T-helper 2 cell (primary cell): ENCODE measurements at regions not wholly inside any gene's neighbourhood (a gene's known extent, or its start where the extent isn't known, plus 50 kb on each side); places are given as distances from the start of the nearest gene placed in this dataset.
"Not testable (repeated sequence)": the region's sequence is repeated elsewhere in the genome, so short reads cannot be mapped to it uniquely, and the experiment has no call there.

ENCODE experiments used
- DNase-seq, 5 experiments: peaks; one replicate each; pipeline versions ENCODE4 v3.0.0 to v3.0.0-alpha.2; 2012 to 2022

DNA sequence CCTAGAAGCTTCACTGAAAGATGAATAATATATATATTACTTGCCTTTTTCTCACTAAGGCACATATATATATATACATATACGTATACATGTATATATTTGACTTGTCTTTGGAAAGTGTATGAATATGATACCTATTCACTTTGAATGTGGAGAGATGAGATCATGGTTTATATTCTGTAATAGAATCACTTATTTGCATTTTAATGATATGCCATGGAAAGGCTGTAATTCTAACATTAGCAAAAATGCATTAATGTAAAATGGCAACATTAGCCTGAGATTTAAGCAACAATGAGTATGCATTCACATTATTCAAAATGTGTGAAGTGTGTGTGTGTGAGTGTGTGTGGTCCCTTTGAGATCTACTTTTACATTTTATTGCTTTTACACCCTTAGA lies 54.5 kb upstream of the PRKD1 start:
- DNase-seq: no peak

- DNase-seq: no peak
Measured at GRCh38 chr14:29982993-29983392, 55.3 kb upstream of the PRKD1 start.

GRCh38 chr14:29990344-29990857 lies 62.8 kb upstream of the PRKD1 start:
- not testable (repeated sequence) for DNase-seq

GRCh38 chr14:29990993-29991392 lies 63.3 kb upstream of the PRKD1 start:
- no peak for DNase-seq

DNA sequence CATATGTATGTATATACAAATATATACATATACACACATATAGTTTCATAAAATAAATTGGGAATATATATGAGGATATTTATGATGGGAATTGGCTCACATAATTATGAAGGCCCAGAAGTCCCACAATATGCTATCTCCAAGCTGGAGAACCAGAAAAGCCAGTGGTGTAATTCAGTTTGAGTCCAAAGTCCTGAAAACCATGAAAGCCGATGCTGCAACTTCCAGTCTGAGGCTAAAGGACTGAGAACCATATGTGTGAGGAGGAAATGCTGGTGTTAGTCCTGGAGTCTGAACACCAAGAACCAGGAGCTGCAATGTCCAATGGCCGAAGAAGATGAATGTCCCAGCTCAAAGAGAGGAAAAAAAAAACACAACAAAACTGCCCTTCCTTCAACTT lies 65.5 kb upstream of the PRKD1 start:
- no peak for DNase-seq

GRCh38 chr14:29999013-29999539 lies 71.4 kb upstream of the PRKD1 start:
- no peak for DNase-seq

DNA sequence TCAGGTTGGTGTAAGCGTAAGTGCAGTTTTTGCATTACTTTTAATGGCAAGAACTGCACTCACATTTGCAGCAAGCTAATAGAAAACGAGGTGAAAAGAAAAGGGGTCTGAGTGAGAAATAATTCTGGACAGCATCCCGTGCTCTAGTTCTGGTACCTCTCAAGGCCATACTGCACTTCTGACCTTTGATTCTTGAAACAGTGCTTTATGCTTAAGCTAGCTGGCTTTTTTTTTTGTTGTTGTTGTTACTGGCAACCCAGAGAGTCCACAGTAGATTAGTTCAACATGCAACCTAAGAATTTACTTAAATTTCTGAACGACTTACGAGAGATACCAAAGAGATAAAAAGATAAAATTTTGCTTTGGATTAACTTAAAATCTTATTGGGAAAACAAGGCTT lies 75.2 kb upstream of the PRKD1 start:
- DNase-seq: no peak

GRCh38 chr14:30005114-30005808 lies 77.6 kb upstream of the PRKD1 start:
- DNase-seq: no peak

DNA sequence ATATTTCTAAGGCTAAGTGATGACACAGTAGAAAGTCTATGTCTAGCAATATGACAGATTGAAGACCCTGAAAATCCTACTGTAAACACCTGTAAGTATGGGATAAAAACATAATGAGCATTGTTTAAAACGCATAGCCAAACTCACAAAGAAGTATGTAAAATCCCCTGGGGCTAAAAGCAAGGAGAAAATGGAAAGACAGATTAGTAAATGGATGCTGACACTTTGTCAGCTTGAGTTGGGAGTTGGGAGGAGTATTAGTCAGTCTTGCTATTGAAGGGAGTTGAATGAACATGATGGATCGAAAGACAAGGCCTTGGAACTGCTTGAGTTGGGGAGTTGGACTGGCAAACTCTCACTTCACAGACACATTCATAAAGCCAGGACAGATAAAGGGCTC lies 79.0 kb upstream of the PRKD1 start:
- DNase-seq: no peak

DNA sequence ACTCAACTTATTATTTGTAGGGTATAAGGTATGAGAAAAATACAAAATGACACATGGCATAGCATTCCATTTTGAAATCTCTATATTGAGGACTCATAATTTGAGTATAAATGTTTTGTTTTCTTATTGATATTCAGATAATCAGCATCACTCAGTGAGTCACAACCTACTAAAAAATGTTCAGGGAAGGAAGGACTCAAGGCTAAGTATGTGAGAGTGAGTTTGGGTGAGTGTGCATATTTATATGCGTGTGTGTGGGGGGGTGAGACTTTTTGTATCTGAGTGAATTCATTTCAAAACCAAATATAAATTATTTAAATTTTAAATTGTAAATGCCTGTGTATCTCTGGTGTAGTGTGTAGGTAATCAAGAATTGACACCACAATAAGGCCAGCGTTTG lies 87.8 kb upstream of the PRKD1 start:
- no peak for DNase-seq

DNA sequence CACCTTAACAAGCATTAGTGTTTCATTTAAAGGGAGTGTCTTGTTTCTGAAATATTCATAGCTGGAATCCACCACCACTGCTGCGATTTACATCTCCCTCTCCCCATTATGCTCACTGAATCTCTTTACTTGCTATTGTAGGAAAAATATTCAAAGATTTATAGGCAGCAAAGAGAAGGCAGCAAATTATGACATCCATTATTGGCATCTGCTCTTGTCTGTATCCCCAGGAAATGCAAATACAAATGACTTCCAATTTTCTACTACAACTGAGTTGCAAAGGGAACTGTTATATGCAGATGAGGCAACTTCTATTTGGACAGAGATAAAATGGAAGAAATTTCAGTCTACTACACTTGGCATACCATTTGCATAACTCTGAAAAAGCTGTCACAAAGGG lies 88.4 kb upstream of the PRKD1 start:
- no peak for DNase-seq

DNA sequence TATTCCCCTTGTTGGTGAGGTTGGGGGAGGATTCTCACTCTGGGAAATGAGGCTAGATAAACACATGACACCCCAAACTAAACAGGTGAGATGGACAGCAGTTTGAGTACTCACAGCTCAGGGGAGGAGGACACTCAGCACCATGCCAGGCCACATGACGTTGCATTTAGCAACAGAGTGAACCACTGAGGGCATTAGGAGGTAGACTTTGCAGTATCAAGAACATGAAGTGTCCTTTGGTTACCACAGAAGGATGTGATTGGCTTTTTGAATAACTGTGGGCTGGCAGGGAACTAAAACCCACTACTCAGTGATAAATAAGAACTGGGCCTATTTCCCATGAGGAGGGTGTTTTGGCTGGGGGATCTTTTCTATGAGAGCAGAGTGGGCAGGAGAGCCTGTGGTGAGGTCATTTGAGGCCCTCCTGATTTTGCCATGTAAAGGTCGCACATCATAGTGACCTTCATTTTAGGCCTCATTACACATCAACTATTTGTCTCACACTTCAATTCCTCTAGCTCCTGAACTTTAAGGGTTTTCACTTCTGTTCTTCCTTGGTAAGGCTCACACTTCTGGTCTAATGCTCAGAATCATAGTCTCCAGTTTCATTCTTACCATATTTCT lies 89.8 kb upstream of the PRKD1 start:
- no peak for DNase-seq

GRCh38 chr14:30020271-30020670 lies 92.6 kb upstream of the PRKD1 start:
- DNase-seq: no peak

- DNase-seq: no peak
Measured at GRCh38 chr14:30020687-30021086, 93.0 kb upstream of the PRKD1 start.

DNA sequence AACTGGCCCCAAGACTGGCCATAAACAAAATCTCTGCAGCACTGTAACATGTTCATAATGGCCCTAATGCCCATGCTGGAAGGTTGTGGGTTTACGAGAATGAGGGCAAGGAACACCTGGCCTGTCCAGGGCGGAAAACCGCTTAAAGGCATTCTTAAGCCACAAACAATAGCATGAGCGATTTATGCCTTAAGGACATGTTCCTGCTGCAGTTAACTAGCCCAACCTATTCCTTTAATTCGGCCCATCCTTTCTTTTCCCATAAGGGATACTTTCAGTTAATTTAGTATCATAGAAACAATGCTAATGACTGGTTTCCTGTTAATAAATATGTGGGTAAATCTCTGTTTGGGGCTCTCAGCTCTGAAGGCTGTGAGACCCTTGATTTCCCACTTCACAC lies 95.7 kb upstream of the PRKD1 start:
- not testable (repeated sequence) for DNase-seq

- no peak for DNase-seq
Measured at GRCh38 chr14:30034152-30034551, 106.5 kb upstream of the PRKD1 start.

DNA sequence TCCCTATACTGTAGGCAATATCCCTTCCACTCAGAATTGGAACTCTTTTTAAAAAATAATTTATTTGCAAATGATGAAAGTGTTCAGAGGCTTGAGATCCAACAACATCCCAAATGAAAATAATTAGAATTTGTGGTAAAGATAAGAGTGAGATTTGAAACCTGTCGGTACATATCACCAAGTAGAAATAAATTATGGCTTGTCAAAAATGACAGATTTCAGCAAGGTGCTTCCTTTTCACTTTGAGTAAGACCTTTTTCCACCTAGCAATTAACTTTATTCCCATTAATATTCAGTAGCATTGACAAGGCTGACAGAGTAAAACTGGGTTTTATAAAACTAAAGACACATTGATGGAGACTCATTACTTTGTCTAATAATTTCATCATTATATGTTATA lies 107.7 kb upstream of the PRKD1 start:
- no peak for DNase-seq

- no peak for DNase-seq
Measured at GRCh38 chr14:30045720-30046119, 118.1 kb upstream of the PRKD1 start.

- DNase-seq: no peak
Measured at GRCh38 chr14:30053103-30053502, 125.5 kb upstream of the PRKD1 start.

GRCh38 chr14:30054201-30054600 lies 126.6 kb upstream of the PRKD1 start:
- DNase-seq: no peak

- no peak for DNase-seq
Measured at GRCh38 chr14:30058401-30058800, 130.8 kb upstream of the PRKD1 start.

DNA sequence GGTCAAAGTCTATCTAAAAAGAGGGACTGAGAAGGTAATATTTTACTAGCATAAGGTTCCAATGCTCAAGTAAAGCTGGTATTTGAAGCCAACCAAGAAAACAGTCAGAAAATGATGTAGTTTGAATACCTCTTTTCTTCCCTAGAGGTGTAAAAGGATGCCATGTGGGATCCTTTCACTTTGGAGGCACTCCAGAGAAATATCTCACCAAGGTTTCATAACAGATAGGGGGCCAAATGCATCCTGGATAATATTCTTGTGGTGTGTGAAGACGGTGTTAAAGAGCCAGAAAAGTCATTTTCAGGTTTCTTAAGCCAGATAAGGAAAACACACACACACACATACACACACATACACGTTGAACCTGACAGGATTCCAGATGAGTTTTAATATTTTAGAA lies 136.1 kb upstream of the PRKD1 start:
- DNase-seq: no peak

GRCh38 chr14:30064454-30064853 lies 136.8 kb upstream of the PRKD1 start:
- no peak for DNase-seq

- no peak for DNase-seq
Measured at GRCh38 chr14:30069536-30069935, 141.9 kb upstream of the PRKD1 start.
